Smooth muscle cell (in vitro differentiated cells): ENCODE measurements at regions not wholly inside any gene's neighbourhood (a gene's known extent, or its start where the extent isn't known, plus 50 kb on each side); places are given as distances from the start of the nearest gene placed in this dataset.

ENCODE experiments used
- DNase-seq: peaks from one replicate; lab custom pipeline; 2025; ENCODE audit not compliant: unreplicated experiment; lab: John Stamatoyannopoulos, UW
- H2AFZ ChIP-seq: fragments of 200-600 bp; sonication (generic); 2 replicates; pipeline ENCODE4 v1.6.0; 2016; ENCODE audit warnings: antibody characterized with exemption, low read depth, mild to moderate bottlenecking
- H3F3A ChIP-seq: fragments of 200-600 bp; sonication (generic); 2 replicates; pipeline ENCODE4 v1.6.0; 2017; ENCODE audit warnings: antibody characterized with exemption, low read depth
- H3K27ac ChIP-seq: fragments of 200-600 bp; sonication (generic); 2 replicates; pipeline ENCODE4 v1.5.1; 2016; ENCODE audit warnings: low read depth, mild to moderate bottlenecking
- H3K27me3 ChIP-seq: fragments of 200-600 bp; sonication (generic); 2 replicates; pipeline ENCODE4 v1.6.1; 2016; ENCODE audit warnings: low read depth, mild to moderate bottlenecking
- H3K36me3 ChIP-seq: fragments of 200-600 bp; sonication (generic); 2 replicates; pipeline ENCODE4 v1.5.1; 2016; ENCODE audit warnings: low read depth
- H3K4me1 ChIP-seq: fragments of 200-600 bp; sonication (generic); 2 replicates; pipeline ENCODE4 v1.5.1; 2016; ENCODE audit warnings: low read depth
- H3K4me2 ChIP-seq: fragments of 200-600 bp; sonication (generic); 2 replicates; pipeline ENCODE4 v1.6.0; 2016; ENCODE audit warnings: mild to moderate bottlenecking
- H3K4me3 ChIP-seq: fragments of 200-600 bp; sonication (generic); 2 replicates; pipeline ENCODE4 v1.5.1; 2016; ENCODE audit warnings: mild to moderate bottlenecking
- H3K79me2 ChIP-seq: fragments of 200-600 bp; sonication (generic); 2 replicates; pipeline ENCODE4 v1.6.0; 2016; ENCODE audit warnings: low read depth, mild to moderate bottlenecking
- H3K9ac ChIP-seq: fragments of 200-600 bp; sonication (generic); 2 replicates; pipeline ENCODE4 v1.6.0; 2016; ENCODE audit warnings: low read depth
- H3K9me3 ChIP-seq: fragments of 200-600 bp; sonication (generic); replicated peaks from 2 replicates; pipeline ENCODE4 v1.5.1; 2016; ENCODE audit warnings: low read depth
- H4K20me1 ChIP-seq: fragments of 200-600 bp; sonication (generic); 2 replicates; pipeline ENCODE4 v1.6.0; 2016; ENCODE audit warnings: low read depth
- CTCF ChIP-seq: fragments of 200-600 bp; sonication (generic); IDR thresholded peaks from 2 replicates; pipeline ENCODE4 v1.5.1; 2017; ENCODE audit warnings: borderline replicate concordance, mild to moderate bottlenecking, antibody characterized with exemption; ENCODE audit not compliant: insufficient read depth, poor library complexity, severe bottlenecking
- WGBS: methylation state at CpG from one replicate; pipeline ENCODE4 v1.1.7; 2016; ENCODE audit warnings: low lambda C conversion rate; 5-methylcytosine and 5-hydroxymethylcytosine counted together

GRCh38 chr17:77798481-77798880, 160.0 kb upstream of the TNRC6C start:
- no peaks in the 10 kb centered on the region for H3K9me3 ChIP-seq
- H3K4me1 ChIP-seq, result peaks cover 12% of the 10 kb centered on the region
- H2AFZ ChIP-seq, result no peak overlapping the region
- H3K79me2 ChIP-seq, result no peaks in the 10 kb centered on the region
- no peak overlapping the region for H3K9ac ChIP-seq
- no peak overlapping the region for H3K27ac ChIP-seq
- no peak overlapping the region for H3K4me2 ChIP-seq
- no peak overlapping the region for H3K4me3 ChIP-seq
- peaks cover 8% of the 10 kb centered on the region for H3K27me3 ChIP-seq
- DNase-seq, result no peak
- H3K36me3 ChIP-seq, result no peaks in the 10 kb centered on the region
- H4K20me1 ChIP-seq, result no peaks in the 10 kb centered on the region
- no peaks in the 10 kb centered on the region for H3F3A ChIP-seq
- 94% methylated on average over 8 of the region's 8 CpGs for WGBS
- no peak for TF ChIP-seq CTCF

GRCh38 chr17:77800816-77801215, 157.7 kb upstream of the TNRC6C start:
- Histone ChIP-seq H4K20me1 (no peaks in the 10 kb centered on the region), H3K9ac (no peak overlapping the region), H2AFZ (no peak overlapping the region), H3K4me1 (peaks cover 15% of the 10 kb centered on the region), H3K79me2 (no peaks in the 10 kb centered on the region), H3K9me3 (no peaks in the 10 kb centered on the region), H3K36me3 (no peaks in the 10 kb centered on the region), H3K27ac (no peak overlapping the region), H3K4me2 (no peak overlapping the region), H3F3A (no peaks in the 10 kb centered on the region), H3K27me3 (peaks cover 7% of the 10 kb centered on the region), H3K4me3 (no peak overlapping the region)
- WGBS, result 89% methylated on average over 15 of the region's 15 CpGs
- no peak for TF ChIP-seq CTCF
- DNase-seq, result no peak

GRCh38 chr17:77801545-77802332, 156.8 kb upstream of the TNRC6C start:
- no peak for TF ChIP-seq CTCF
- Histone ChIP-seq H3K9ac (no peak overlapping the region), H3K4me2 (no peak overlapping the region), H3K27ac (no peak overlapping the region), H3F3A (no peaks in the 10 kb centered on the region), H3K4me3 (no peak overlapping the region), H3K4me1 (peaks cover 15% of the 10 kb centered on the region), H2AFZ (no peak overlapping the region), H3K9me3 (no peaks in the 10 kb centered on the region), H3K36me3 (no peaks in the 10 kb centered on the region), H3K27me3 (peaks cover 7% of the 10 kb centered on the region), H3K79me2 (no peaks in the 10 kb centered on the region), H4K20me1 (no peaks in the 10 kb centered on the region)
- DNase-seq, result no peak
- WGBS, result 90% methylated on average over 20 of the region's 20 CpGs

GRCh38 chr17:77802333-77802615, 156.2 kb upstream of the TNRC6C start:
- H3K9me3 ChIP-seq, result no peaks in the 10 kb centered on the region
- no peak for DNase-seq
- H2AFZ ChIP-seq, result no peak overlapping the region
- H3K79me2 ChIP-seq, result no peaks in the 10 kb centered on the region
- no peak overlapping the region for H3K27ac ChIP-seq
- H3K4me3 ChIP-seq, result no peak overlapping the region
- H3F3A ChIP-seq, result no peaks in the 10 kb centered on the region
- H3K4me2 ChIP-seq, result no peak overlapping the region
- no peaks in the 10 kb centered on the region for H3K36me3 ChIP-seq
- H3K9ac ChIP-seq, result no peak overlapping the region
- H3K27me3 ChIP-seq, result peaks cover 7% of the 10 kb centered on the region
- no peak for TF ChIP-seq CTCF
- no peaks in the 10 kb centered on the region for H4K20me1 ChIP-seq
- WGBS, result 66% methylated on average over 9 of the region's 9 CpGs
- H3K4me1 ChIP-seq, result peaks cover 15% of the 10 kb centered on the region
